Esophagus squamous epithelium (tissue), 5 donors: ENCODE measurements at regions not wholly inside any gene's neighbourhood (a gene's known extent, or its start where the extent isn't known, plus 50 kb on each side); places are given as distances from the start of the nearest gene placed in this dataset.

Experiments
- DNase-seq: peaks from one replicate; lab custom pipeline; 2025; lab: John Stamatoyannopoulos, UW
- H3K27ac ChIP-seq, 4 donors: fragments of 200-600 bp; sonication (generic); one replicate each; pipeline ENCODE4 v1.5.1; 2016 to 2019; ENCODE audit warnings: mild to moderate bottlenecking in 1 of 4
- H3K27me3 ChIP-seq, 4 donors: fragments of 200-600 bp; sonication (generic); 1 replicate in 3 of 4; 2 replicates in 1 of 4; pipeline versions ENCODE4 v1.5.1 to v1.6.0; 2017 to 2021; ENCODE audit warnings: antibody characterized with exemption in 1 of 4
- H3K36me3 ChIP-seq, 3 donors: fragments of 200-600 bp; sonication (generic); one replicate each; pipeline ENCODE4 v1.5.1; 2016 to 2019
- H3K4me1 ChIP-seq, 3 donors: fragments of 200-600 bp; sonication (generic); one replicate each; pipeline ENCODE4 v1.5.1; 2017 to 2019
- H3K4me3 ChIP-seq, 4 donors: fragments of 200-600 bp; sonication (generic); 1 replicate in 3 of 4; 2 replicates in 1 of 4; pipeline ENCODE4 v1.5.1; 2016 to 2019; ENCODE audit warnings: mild to moderate bottlenecking in 2 of 4, moderate library complexity in 1 of 4
- H3K9me3 ChIP-seq, 3 donors: fragments of 200-600 bp; sonication (generic); one replicate each; pipeline ENCODE4 v1.5.1; 2016 to 2019
- POLR2A ChIP-seq, 4 donors: fragments of 450-650 bp; IDR thresholded peaks; one replicate each; pipeline ENCODE4 v1.6.1; 2017; ENCODE audit warnings: antibody characterized with exemption in 4 of 4, mild to moderate bottlenecking in 4 of 4, moderate library complexity in 3 of 4
- WGBS, 2 donors: methylation state at CpG; one replicate each; pipeline ENCODE4 v1.1.5; 2018; 5-methylcytosine and 5-hydroxymethylcytosine counted together
- intact Hi-C: fragments of 100-400 bp; cut with DNase I; formaldehyde crosslinking; loops from one replicate; pipeline ENCODE4 v1.15.0; 2022
- TF ChIP-seq, protein P1 (sequence below), 6 experiments: fragments of 450-650 bp in 4 of 6; fragments of 200-600 bp in 2 of 6; sonication (generic) in 2 of 6; IDR thresholded peaks; one replicate each; pipeline ENCODE4 v1.5.1; 2016 to 2019; ENCODE audit warnings: antibody characterized with exemption in 6 of 6, mild to moderate bottlenecking in 4 of 6, moderate library complexity in 4 of 6
- donor health status: DM: yes; HTN: yes; CAD: no.

DNA sequence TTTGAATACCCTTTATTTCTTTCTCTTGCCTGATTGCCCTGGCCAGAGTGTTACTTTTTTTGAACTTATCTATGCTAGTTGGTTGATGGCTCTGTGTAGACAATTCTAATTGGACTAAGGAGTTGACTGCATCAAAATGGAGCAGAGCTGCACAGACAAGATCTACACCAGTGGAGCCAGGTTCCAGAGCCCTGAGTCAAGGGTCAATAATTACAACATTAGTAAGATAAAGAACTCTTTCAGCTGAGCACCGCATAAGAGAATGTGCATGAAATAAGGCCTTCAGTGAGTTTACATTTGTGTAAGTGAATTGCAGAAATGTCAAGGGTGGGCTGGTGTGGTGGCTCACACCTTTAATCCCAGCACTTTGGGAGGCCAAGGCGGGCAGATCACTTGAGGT, 599.7 kb upstream of the TENM3 start:
- H3K4me3 ChIP-seq: no peak overlapping the region
- intact Hi-C loops: no loop called here
- TF ChIP-seq, protein P1, sequence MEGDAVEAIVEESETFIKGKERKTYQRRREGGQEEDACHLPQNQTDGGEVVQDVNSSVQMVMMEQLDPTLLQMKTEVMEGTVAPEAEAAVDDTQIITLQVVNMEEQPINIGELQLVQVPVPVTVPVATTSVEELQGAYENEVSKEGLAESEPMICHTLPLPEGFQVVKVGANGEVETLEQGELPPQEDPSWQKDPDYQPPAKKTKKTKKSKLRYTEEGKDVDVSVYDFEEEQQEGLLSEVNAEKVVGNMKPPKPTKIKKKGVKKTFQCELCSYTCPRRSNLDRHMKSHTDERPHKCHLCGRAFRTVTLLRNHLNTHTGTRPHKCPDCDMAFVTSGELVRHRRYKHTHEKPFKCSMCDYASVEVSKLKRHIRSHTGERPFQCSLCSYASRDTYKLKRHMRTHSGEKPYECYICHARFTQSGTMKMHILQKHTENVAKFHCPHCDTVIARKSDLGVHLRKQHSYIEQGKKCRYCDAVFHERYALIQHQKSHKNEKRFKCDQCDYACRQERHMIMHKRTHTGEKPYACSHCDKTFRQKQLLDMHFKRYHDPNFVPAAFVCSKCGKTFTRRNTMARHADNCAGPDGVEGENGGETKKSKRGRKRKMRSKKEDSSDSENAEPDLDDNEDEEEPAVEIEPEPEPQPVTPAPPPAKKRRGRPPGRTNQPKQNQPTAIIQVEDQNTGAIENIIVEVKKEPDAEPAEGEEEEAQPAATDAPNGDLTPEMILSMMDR (IDR thresholded peaks at IDR 0.05): no peak
- no peak for TF ChIP-seq POLR2A (IDR thresholded peaks at IDR 0.05)
- no peaks in the 10 kb centered on the region for H3K27me3 ChIP-seq
- no peaks in the 10 kb centered on the region for H3K4me1 ChIP-seq
- no peaks in the 10 kb centered on the region for H3K9me3 ChIP-seq
- no peak overlapping the region for H3K27ac ChIP-seq
- 95 to 96% methylated on average over 2 of the region's 2 CpGs for WGBS, 2 donors
- no peak for DNase-seq
- H3K36me3 ChIP-seq: no peaks in the 10 kb centered on the region

DNA sequence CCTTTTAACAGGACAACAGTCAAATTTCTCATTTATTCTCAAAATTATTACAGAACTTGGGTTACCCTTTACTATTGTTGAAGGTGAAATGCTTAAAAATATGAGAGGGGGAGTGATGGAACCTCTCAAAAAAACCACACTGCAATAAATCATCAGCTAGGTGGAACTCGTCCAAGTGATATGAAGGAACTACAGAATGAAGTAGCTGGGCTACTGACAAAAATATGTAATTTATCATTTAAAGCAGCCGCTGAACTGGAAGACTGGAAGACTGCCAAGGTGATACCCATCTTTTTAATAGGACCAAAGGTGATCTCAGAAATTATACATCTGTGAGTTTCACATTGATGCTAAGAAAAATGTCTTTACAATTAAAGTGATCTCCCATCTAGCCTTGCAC, 597.7 kb upstream of the TENM3 start:
- intact Hi-C loops: no loop called here
- Histone ChIP-seq H3K4me3 (no peak overlapping the region), H3K9me3 (no peaks in the 10 kb centered on the region), H3K27ac (no peak overlapping the region), H3K4me1 (no peaks in the 10 kb centered on the region), H3K27me3 (no peaks in the 10 kb centered on the region), H3K36me3 (no peaks in the 10 kb centered on the region)
- 16 to 33% methylated on average over 2 of the region's 2 CpGs for WGBS, 2 donors
- TF ChIP-seq POLR2A (IDR thresholded peaks at IDR 0.05): no peak
- TF ChIP-seq, protein P1 (IDR thresholded peaks at IDR 0.05): no peak
- no peak for DNase-seq

DNA sequence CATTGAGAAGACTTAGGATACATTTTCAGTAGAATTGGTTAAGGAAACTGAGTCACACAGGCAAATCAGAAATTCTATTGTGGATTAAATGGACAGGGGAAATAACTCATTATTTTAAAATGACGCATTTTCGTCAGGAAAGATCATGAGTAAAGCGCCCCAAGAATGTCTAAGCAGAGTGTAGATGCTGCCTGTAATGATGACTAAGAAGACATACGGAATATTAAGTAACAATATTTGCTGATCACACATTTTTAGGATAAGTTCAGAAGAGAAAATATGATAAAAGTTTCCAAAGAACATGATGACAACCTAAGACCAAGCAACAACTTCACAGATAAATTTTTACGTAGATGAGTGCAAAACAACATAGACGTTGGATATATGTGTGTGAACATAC, 596.3 kb upstream of the TENM3 start:
- Histone ChIP-seq H3K27me3 (no peaks in the 10 kb centered on the region), H3K9me3 (no peaks in the 10 kb centered on the region), H3K4me3 (no peak overlapping the region), H3K4me1 (no peaks in the 10 kb centered on the region), H3K27ac (no peak overlapping the region), H3K36me3 (no peaks in the 10 kb centered on the region)
- no peak for DNase-seq
- intact Hi-C loops: no loop called here
- TF ChIP-seq, protein P1 (IDR thresholded peaks at IDR 0.05): no peak
- no peak for TF ChIP-seq POLR2A (IDR thresholded peaks at IDR 0.05)
- WGBS, 2 donors: 69 to 75% methylated on average over 6 of the region's 6 CpGs

- H3K4me3 ChIP-seq: no peak overlapping the region
- no peak for DNase-seq
- TF ChIP-seq POLR2A (IDR thresholded peaks at IDR 0.05): no peak
- TF ChIP-seq, protein P1 (IDR thresholded peaks at IDR 0.05): no peak
- H3K36me3 ChIP-seq: no peaks in the 10 kb centered on the region
- WGBS, 2 donors: 50 to 56% methylated on average over 18 to 19 of the region's 19 CpGs
- H3K4me1 ChIP-seq: no peaks in the 10 kb centered on the region
- no peak overlapping the region for H3K27ac ChIP-seq
- H3K9me3 ChIP-seq: no peaks in the 10 kb centered on the region
- intact Hi-C loops: no loop called here
- no peaks in the 10 kb centered on the region for H3K27me3 ChIP-seq
These were observed 595.6 kb upstream of the TENM3 start for GRCh38 chr4:181647396-181648147.

- Histone ChIP-seq H3K36me3 (no peaks in the 10 kb centered on the region), H3K9me3 (no peaks in the 10 kb centered on the region), H3K4me3 (no peak overlapping the region), H3K27me3 (no peaks in the 10 kb centered on the region), H3K27ac (no peak overlapping the region), H3K4me1 (no peaks in the 10 kb centered on the region)
- TF ChIP-seq, protein P1 (IDR thresholded peaks at IDR 0.05): no peak
- no peak for TF ChIP-seq POLR2A (IDR thresholded peaks at IDR 0.05)
- DNase-seq: no peak
- intact Hi-C loops: no loop called here
- WGBS, 2 donors: 46 to 53% methylated on average over 4 of the region's 4 CpGs
These were observed 593.0 kb upstream of the TENM3 start for GRCh38 chr4:181650033-181650825.
